GM12892 (cell line): ENCODE measurements at regions not wholly inside any gene's neighbourhood (a gene's known extent, or its start where the extent isn't known, plus 50 kb on each side); places are given as distances from the start of the nearest gene placed in this dataset.
A peak's percentile ranks its signal among the peaks of the same experiment; 100 is the strongest.
"Not testable (repeated sequence)": the region's sequence is repeated elsewhere in the genome, so short reads cannot be mapped to it uniquely, and the experiment has no call there.

ENCODE experiments used
- DNase-seq: peaks from one replicate; pipeline ENCODE4 v3.0.0; 2011; ENCODE audit not compliant: insufficient read length
- FAIRE-seq: peaks from 2 replicates; lab custom pipeline; 2011; peaks lifted over from hg19 to GRCh38; lab: Jason Lieb, UNC
- POLR2A ChIP-seq: IDR thresholded peaks from 2 replicates; pipeline ENCODE4 v1.6.1; 2011; ENCODE audit warnings: low read depth, low read length, control low read depth
- POLR2AphosphoS5 ChIP-seq: IDR thresholded peaks from 2 replicates; pipeline ENCODE4 v1.6.1; 2011; ENCODE audit warnings: low read depth, low read length, control low read depth
- TAF1 ChIP-seq: IDR thresholded peaks from 2 replicates; pipeline ENCODE4 v1.6.1; 2011; ENCODE audit warnings: low read depth, mild to moderate bottlenecking, control low read depth, low read length, borderline replicate concordance

- FAIRE-seq (no peak), DNase-seq (no peak)
- no peak for TF ChIP-seq POLR2AphosphoS5
- TF ChIP-seq POLR2A, result no peak
- no peak for TF ChIP-seq TAF1
Measured at GRCh38 chr14:71245659-71246361, 338.6 kb downstream of the PCNX1 start.

GRCh38 chr14:71246539-71246938, 339.3 kb downstream of the PCNX1 start:
- FAIRE-seq, result no peak
- no peak for DNase-seq
- TF ChIP-seq POLR2A (no peak), POLR2AphosphoS5 (no peak), TAF1 (no peak)

DNA sequence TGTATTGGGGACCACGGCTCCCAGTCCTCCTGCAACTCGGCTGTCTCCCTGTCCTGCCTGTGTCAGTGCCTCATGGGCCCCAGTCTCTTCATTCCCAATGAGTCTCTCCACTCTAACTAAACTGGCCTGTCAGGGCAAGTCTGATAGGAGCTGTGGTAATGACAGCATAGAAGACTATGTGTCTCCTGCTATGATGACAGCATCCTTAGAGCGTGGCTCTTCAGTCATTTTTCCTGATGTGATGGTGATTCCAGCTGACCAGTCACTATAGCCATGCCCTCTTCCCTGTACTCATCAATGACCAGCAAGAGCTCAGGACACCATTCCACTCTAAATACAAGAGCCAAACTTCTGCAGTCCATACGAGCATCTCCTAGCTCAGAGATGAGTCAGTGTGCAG, 339.8 kb downstream of the PCNX1 start:
- no peak for TF ChIP-seq TAF1
- TF ChIP-seq POLR2AphosphoS5, result no peak
- TF ChIP-seq POLR2A, result no peak
- no peak for FAIRE-seq

GRCh38 chr14:71248194-71248593, 340.9 kb downstream of the PCNX1 start:
- no peak for FAIRE-seq
- no peak for TF ChIP-seq POLR2A
- TF ChIP-seq POLR2AphosphoS5, result no peak
- TF ChIP-seq TAF1, result no peak
- DNase-seq, result no peak

More for the DNA sequence above, 339.8 kb downstream of the PCNX1 start:
- no peak for DNase-seq

DNA sequence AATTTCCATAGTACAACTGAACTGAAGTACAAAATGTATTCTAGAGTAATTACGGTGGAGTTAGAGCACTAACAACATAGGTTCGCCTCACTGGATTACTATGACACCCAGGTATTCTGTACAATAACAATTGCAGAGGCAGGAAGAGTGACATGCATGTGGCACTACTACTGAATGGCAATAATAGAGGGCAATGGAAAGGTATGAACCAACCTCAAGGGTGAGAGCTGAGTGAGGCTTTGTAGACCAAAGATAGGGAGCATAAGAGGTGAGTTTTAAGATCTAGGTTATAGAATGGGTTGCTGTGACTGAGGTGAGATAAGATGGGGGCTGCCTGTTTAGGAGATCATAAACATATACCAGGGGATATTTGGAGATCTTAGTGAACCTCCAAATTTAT, 343.1 kb downstream of the PCNX1 start:
- no peak for DNase-seq
- no peak for FAIRE-seq
- no peak for TF ChIP-seq POLR2AphosphoS5
- no peak for TF ChIP-seq POLR2A
- no peak for TF ChIP-seq TAF1

DNA sequence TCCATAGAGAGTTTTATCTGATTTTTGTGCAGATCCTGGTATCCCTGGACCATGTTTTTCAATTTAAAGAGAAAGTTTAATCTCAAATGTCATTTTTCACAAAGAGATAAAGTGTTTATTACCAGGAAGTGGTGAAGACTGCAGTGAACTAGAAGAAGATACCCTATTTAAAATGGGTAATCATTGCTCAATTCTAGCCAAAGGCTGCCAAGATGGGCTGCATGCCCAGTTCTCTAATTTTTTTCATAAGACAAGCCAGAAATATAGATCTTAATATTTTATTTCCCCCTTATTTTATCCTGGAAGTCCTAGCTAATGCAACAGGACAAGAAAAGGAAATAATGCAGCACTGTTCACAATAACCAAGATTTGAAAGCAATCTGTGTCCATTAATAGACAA, 343.5 kb downstream of the PCNX1 start:
- TF ChIP-seq POLR2A, result no peak
- TF ChIP-seq TAF1, result no peak
- no peak for TF ChIP-seq POLR2AphosphoS5
- DNase-seq (no peak), FAIRE-seq (no peak)

DNA sequence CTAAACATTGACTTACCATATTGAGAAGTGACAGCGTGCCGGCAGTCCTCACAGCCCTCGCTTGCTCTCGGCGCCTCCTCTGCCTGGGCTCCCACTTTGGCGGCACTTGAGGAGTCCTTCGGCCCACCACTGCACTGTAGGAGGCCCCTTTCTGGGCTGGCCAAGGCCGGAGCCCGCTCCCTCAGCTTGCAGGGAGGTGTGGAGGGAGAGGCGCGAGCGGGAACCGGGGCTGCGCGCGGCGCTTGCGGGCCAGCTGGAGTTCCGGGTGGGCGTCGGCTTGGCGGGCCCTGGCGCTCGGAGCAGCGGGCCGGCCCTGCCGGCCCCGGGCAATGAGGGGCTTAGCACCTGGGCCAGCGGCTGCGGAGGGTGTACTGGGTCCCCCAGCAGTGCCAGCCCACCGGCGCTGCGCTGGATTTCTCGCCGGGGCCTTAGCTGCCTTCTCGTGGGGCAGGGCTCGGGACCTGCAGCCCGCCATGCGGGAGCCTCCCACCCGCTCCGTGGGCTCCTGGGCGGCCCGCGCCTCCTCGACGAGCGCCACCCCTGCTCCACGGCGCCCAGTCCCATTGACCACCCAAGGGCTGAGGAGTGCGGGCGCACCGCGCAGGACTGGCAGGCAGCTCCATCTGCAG, 346.9 kb downstream of the PCNX1 start:
- FAIRE-seq, DNase-seq: not testable (repeated sequence)

DNA sequence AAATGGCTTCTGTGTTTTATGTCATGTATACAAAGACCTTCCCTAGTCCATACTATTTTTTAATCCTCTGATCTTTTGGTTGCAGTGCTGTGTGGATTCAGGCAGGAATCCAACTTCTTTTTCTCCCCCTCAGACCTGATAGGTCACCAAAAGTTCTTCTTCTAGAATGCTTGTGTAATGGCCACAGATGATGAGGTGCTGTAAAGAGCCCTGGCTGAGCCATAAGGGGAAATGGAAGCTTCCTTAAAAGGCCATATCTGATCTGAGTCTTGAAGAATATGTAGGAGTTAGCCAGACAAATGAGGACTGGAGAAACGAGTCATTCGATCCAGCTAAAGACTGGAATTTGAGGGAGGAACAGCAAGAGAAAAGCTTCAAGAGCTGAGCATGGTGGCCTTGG, 353.9 kb downstream of the PCNX1 start:
- TF ChIP-seq TAF1 (no peak), POLR2A (no peak), POLR2AphosphoS5 (no peak)
- DNase-seq (no peak), FAIRE-seq (no peak)

GRCh38 chr14:71262441-71262840, 355.2 kb downstream of the PCNX1 start:
- no peak for TF ChIP-seq POLR2A
- TF ChIP-seq POLR2AphosphoS5, result no peak
- TF ChIP-seq TAF1, result no peak
- FAIRE-seq (no peak), DNase-seq (no peak)

GRCh38 chr14:71264260-71264659, 357.0 kb downstream of the PCNX1 start:
- FAIRE-seq, result no peak
- no peak for DNase-seq

GRCh38 chr14:71267007-71267513, 359.8 kb downstream of the PCNX1 start:
- FAIRE-seq, result peak; percentile 50
- DNase-seq, result no peak
- TF ChIP-seq POLR2A (no peak), TAF1 (no peak), POLR2AphosphoS5 (no peak)

More at GRCh38 chr14:71264260-71264659, 357.0 kb downstream of the PCNX1 start:
- TF ChIP-seq POLR2AphosphoS5 (no peak), POLR2A (no peak), TAF1 (no peak)

GRCh38 chr14:71267691-71268090, 360.4 kb downstream of the PCNX1 start:
- FAIRE-seq (peak; percentile 51), DNase-seq (no peak)
- TF ChIP-seq POLR2A (no peak), POLR2AphosphoS5 (no peak), TAF1 (no peak)
